Mesothelial cell of epicardium (in vitro differentiated cells): ENCODE measurements at regions not wholly inside any gene's neighbourhood (a gene's known extent, or its start where the extent isn't known, plus 50 kb on each side); places are given as distances from the start of the nearest gene placed in this dataset.

Source experiments
- DNase-seq, 2 experiments: peaks; one replicate each; pipeline ENCODE4 v3.0.0; 2021; ENCODE audit warnings: low spot score in 2 of 2; ENCODE audit not compliant: unreplicated experiment in 2 of 2
- H3K27ac Mint-ChIP-seq: 2 replicates; pipeline ENCODE4 v1.8.0; 2021; ENCODE audit warnings: mixed read lengths
- H3K27me3 Mint-ChIP-seq: 2 replicates; pipeline ENCODE4 v1.8.0; 2021; ENCODE audit warnings: low read depth, mixed read lengths
- H3K36me3 Mint-ChIP-seq: 2 replicates; pipeline ENCODE4 v1.8.0; 2021; ENCODE audit warnings: mixed read lengths
- H3K4me1 Mint-ChIP-seq: 2 replicates; pipeline ENCODE4 v1.8.0; 2021; ENCODE audit warnings: mixed read lengths
- H3K4me3 Mint-ChIP-seq: 2 replicates; pipeline ENCODE4 v1.8.0; 2021; ENCODE audit warnings: mild to moderate bottlenecking, moderate library complexity, mixed read lengths
- H3K9me3 Mint-ChIP-seq: 2 replicates; pipeline ENCODE4 v1.8.0; 2021; ENCODE audit warnings: mixed read lengths
- TF ChIP-seq, protein P1 (sequence below): fragments of 200-600 bp; sonication (generic); IDR thresholded peaks from one replicate; pipeline ENCODE4 v1.5.0; 2021; ENCODE audit warnings: antibody characterized with exemption; ENCODE audit not compliant: unreplicated experiment

- H3K27me3 Mint-ChIP-seq = no peaks in the 10 kb centered on the region
- no peak overlapping the region for H3K27ac Mint-ChIP-seq
- no peak overlapping the region for H3K4me3 Mint-ChIP-seq
- no peaks in the 10 kb centered on the region for H3K36me3 Mint-ChIP-seq
- H3K4me1 Mint-ChIP-seq = peaks cover 7% of the 10 kb centered on the region
- TF ChIP-seq, protein P1, sequence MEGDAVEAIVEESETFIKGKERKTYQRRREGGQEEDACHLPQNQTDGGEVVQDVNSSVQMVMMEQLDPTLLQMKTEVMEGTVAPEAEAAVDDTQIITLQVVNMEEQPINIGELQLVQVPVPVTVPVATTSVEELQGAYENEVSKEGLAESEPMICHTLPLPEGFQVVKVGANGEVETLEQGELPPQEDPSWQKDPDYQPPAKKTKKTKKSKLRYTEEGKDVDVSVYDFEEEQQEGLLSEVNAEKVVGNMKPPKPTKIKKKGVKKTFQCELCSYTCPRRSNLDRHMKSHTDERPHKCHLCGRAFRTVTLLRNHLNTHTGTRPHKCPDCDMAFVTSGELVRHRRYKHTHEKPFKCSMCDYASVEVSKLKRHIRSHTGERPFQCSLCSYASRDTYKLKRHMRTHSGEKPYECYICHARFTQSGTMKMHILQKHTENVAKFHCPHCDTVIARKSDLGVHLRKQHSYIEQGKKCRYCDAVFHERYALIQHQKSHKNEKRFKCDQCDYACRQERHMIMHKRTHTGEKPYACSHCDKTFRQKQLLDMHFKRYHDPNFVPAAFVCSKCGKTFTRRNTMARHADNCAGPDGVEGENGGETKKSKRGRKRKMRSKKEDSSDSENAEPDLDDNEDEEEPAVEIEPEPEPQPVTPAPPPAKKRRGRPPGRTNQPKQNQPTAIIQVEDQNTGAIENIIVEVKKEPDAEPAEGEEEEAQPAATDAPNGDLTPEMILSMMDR = no peak
- no peak for DNase-seq
- H3K9me3 Mint-ChIP-seq = peaks cover 13% of the 10 kb centered on the region
Observed at GRCh38 chr6:113276601-113277000, 580.5 kb upstream of the MARCKS start.

DNA sequence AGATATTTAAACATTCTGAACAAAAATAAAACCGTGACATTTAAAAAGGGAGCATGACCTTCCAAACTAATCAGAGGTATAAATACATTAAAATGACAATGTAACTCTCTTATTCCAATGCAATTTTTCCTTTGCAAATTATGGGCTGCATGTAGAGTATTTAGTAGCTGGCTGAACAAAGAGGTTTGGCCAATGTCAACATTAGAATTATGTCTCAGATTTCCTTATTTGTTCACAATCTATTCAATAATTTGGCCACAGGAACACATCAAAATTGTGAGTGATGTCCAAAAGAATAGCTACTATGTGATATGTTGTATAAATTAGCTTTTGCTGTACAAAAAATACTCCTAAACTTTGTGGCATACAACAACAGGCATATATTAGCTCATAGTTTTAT is 580.0 kb upstream of the MARCKS start:
- peaks cover 9% of the 10 kb centered on the region for H3K4me1 Mint-ChIP-seq
- no peaks in the 10 kb centered on the region for H3K36me3 Mint-ChIP-seq
- no peak overlapping the region for H3K27ac Mint-ChIP-seq
- no peak overlapping the region for H3K4me3 Mint-ChIP-seq
- H3K27me3 Mint-ChIP-seq = no peaks in the 10 kb centered on the region
- H3K9me3 Mint-ChIP-seq = peaks cover 13% of the 10 kb centered on the region
- DNase-seq = no peak
- TF ChIP-seq, protein P1 = no peak

DNA sequence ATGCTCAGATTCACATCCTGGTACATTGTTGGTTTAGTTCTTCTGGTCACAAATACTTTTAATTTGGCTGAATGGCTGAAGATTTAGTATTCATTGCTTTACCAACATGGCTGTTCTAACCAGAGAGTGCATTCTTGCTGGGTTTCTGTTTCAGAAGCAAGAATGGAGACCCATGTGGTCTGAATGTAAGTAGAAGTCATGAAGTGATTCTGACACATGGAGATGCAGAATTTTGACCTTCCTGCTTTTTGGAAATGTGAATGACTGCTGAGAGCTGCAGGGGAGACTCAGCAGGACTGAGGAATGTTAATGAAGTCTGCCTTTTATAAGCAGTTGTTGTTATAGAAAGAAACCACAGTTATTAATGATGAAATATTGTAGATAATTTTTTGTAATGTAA is 576.1 kb upstream of the MARCKS start:
- no peaks in the 10 kb centered on the region for H3K27me3 Mint-ChIP-seq
- peaks cover 10% of the 10 kb centered on the region for H3K4me1 Mint-ChIP-seq
- peaks cover 6% of the 10 kb centered on the region for H3K36me3 Mint-ChIP-seq
- DNase-seq = no peak
- TF ChIP-seq, protein P1 = no peak
- H3K4me3 Mint-ChIP-seq = no peak overlapping the region
- peak overlapping the region; percentile 41 for H3K27ac Mint-ChIP-seq
- H3K9me3 Mint-ChIP-seq = peaks cover 18% of the 10 kb centered on the region

DNA sequence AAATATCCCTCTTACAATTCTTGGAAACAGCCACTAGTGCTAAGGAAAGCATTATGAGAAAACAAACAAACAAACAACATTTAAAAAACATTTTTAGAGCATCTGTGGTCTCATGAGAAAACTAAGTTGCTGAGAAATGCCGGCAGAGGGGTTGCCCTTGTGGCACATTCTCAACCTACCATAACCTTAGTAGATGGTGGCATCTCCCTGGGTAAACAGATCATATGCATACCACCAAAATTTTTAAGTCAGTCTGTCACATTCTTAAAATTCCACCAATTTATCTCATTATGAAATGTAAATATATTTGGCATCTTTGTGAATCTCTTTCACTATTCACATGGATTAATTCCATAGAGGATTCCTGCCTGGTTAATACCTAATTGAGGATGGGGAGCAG is 575.7 kb upstream of the MARCKS start:
- H3K27ac Mint-ChIP-seq = peak overlapping the region; percentile 57
- DNase-seq = no peak
- no peak overlapping the region for H3K4me3 Mint-ChIP-seq
- H3K4me1 Mint-ChIP-seq = peaks cover 10% of the 10 kb centered on the region
- H3K27me3 Mint-ChIP-seq = no peaks in the 10 kb centered on the region
- H3K36me3 Mint-ChIP-seq = peaks cover 9% of the 10 kb centered on the region
- H3K9me3 Mint-ChIP-seq = peaks cover 23% of the 10 kb centered on the region
- TF ChIP-seq, protein P1 = no peak

DNA sequence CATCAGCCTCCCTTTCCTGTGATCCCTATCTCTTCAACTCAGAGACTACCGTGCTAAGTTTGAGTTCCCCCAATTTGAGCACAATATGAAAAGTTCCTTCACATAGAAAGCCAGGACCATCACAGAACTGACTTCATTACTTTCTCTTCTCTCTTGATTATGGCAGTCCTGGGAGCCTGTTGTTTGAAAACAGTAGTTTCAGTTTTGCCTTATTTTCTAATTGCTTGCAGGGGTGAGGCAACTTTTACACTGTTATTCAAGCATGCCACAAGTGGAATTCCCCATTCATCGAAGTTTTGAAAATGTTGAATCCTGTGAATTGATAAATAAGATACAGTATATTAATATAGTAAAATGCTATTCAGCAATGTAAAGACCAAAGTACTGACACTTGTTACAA is 569.7 kb upstream of the MARCKS start:
- Mint-ChIP-seq H3K27me3 (no peaks in the 10 kb centered on the region), H3K4me1 (peaks cover 6% of the 10 kb centered on the region), H3K27ac (no peak overlapping the region), H3K4me3 (no peak overlapping the region), H3K36me3 (peaks cover 12% of the 10 kb centered on the region), H3K9me3 (peaks cover 36% of the 10 kb centered on the region)
- DNase-seq = no peak
- TF ChIP-seq, protein P1 = no peak

- Mint-ChIP-seq H3K4me3 (no peak overlapping the region), H3K36me3 (peaks cover 12% of the 10 kb centered on the region), H3K27me3 (no peaks in the 10 kb centered on the region), H3K4me1 (peaks cover 13% of the 10 kb centered on the region), H3K9me3 (peaks cover 35% of the 10 kb centered on the region), H3K27ac (no peak overlapping the region)
- DNase-seq = no peak
- TF ChIP-seq, protein P1 = no peak
Observed at GRCh38 chr6:113288409-113288808, 568.7 kb upstream of the MARCKS start.
